ENCODE measurements at regions not wholly inside any gene's neighbourhood (a gene's known extent, or its start where the extent isn't known, plus 50 kb on each side); places are given as distances from the start of the nearest gene placed in this dataset.

DNA sequence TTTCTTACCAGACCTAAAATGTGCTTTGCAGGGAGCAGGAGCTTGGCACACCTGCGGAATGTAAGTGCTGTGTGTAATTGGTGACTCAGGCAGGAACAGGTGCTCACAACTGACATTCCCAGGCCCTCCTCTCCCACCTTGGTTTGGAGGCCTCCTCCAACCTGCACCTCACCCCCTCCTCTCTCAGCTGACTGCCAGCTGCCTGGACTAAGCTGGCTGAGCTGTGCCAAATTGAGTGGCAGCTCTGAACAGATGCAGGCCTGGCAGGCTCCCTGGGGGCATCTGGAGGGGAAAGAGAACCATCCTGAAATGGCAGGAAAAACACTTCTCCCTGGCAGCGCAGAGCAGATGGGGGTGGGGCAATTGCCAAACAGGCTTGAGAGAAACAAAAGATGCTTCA is 91.7 kb upstream of the PGBD5 start:
- TF ChIP-seq CTCF (IDR thresholded peaks at IDR 0.05; ENCODE audit: borderline replicate concordance, extremely low read depth, low read length, poor library complexity, severe bottlenecking), result no peak
- TF ChIP-seq EZH2 (IDR thresholded peaks at IDR 0.05; ENCODE audit: borderline replicate concordance, low read depth, low read length, severe bottlenecking), result no peak
